ENCODE measurements at regions not wholly inside any gene's neighbourhood (a gene's known extent, or its start where the extent isn't known, plus 50 kb on each side); places are given as distances from the start of the nearest gene placed in this dataset.

GRCh38 chr1:166588741-166589140 lies 250.5 kb upstream of the POGK start:
- FAIRE-seq (no peak), DNase-seq (ENCODE audit: low spot score) (no peak), ATAC-seq (no peak)
- H3K27me3 ChIP-seq (ENCODE audit: control insufficient read depth in 1 of 2, insufficient read depth in 2 of 2, low read length in 2 of 2), result no peaks in the 10 kb centered on the region
- no peaks in the 10 kb centered on the region for H3K36me3 ChIP-seq (replicated peaks in 1 of 2; ENCODE audit: control insufficient read depth in 1 of 2, insufficient read depth in 2 of 2, low read length in 2 of 2)
- intact Hi-C loops (cut with micrococcal nuclease; ENCODE audit: unreplicated experiment) (no loop called here), in situ Hi-C loops (cut with HindIII; ENCODE audit: extremely low pct_ligation_motif_present, low pct_unique_long_range_greater_than_20kb) (no loop called here)
- H3K9me3 ChIP-seq (ENCODE audit: low read length), result no peaks in the 10 kb centered on the region
- 6% methylated on average over 6 of the region's 6 CpGs for WGBS (ENCODE audit: low lambda C conversion rate)
- no peaks in the 10 kb centered on the region for H3K79me2 ChIP-seq (ENCODE audit: insufficient read depth, low read length)
- no peak overlapping the region for H3K4me3 ChIP-seq (replicated peaks in 1 of 3; ENCODE audit: insufficient read depth in 1 of 3, low read depth in 2 of 3, low read length in 3 of 3)
- ChIA-PET POLR2A (no interaction called here), CTCF (ENCODE audit: low intra/inter-chr PET ratio, low total read pairs) (no interaction called here)
- no peak overlapping the region for H2AFZ ChIP-seq (ENCODE audit: low read length)
- no peak overlapping the region for H3K9ac ChIP-seq (ENCODE audit: insufficient read depth, low read depth, low read length)
- BruUV-seq (replicated peaks), result no TSS peak
- no peaks in the 10 kb centered on the region for H4K20me1 ChIP-seq (ENCODE audit: insufficient read depth, low read length)
- no peaks in the 10 kb centered on the region for H3K4me1 ChIP-seq (ENCODE audit: insufficient read depth, low read length)
- TF ChIP-seq, protein P1, sequence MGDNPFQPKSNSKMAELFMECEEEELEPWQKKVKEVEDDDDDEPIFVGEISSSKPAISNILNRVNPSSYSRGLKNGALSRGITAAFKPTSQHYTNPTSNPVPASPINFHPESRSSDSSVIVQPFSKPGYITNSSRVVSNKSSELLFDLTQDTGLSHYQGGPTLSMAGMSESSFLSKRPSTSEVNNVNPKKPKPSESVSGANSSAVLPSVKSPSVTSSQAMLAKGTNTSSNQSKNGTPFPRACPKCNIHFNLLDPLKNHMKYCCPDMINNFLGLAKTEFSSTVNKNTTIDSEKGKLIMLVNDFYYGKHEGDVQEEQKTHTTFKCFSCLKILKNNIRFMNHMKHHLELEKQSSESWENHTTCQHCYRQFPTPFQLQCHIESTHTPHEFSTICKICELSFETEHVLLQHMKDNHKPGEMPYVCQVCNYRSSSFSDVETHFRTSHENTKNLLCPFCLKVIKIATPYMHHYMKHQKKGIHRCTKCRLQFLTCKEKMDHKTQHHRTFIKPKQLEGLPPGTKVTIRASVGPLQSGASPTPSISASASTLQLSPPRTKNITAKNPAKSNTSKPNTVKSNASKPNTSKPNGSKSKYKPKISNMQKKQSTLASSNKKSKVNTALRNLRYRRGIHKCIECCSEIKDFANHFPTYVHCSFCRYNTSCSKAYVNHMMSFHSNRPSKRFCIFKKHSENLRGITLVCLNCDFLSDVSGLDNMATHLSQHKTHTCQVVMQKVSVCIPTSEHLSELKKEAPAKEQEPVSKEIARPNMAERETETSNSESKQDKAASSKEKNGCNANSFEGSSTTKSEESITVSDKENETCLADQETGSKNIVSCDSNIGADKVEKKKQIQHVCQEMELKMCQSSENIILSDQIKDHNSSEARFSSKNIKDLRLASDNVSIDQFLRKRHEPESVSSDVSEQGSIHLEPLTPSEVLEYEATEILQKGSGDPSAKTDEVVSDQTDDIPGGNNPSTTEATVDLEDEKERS (CRISPR knock-in tag; IDR thresholded peaks at IDR 0.05), result no peak
- TF ChIP-seq ZNF782 (CRISPR knock-in tag; IDR thresholded peaks at IDR 0.05; ENCODE audit: borderline replicate concordance) (no peak), ZNF850 (CRISPR knock-in tag; conservative IDR thresholded peaks at IDR 0.05) (no peak), EHMT2 (IDR thresholded peaks at IDR 0.05; ENCODE audit: borderline replicate concordance, low read depth, low read length) (no peak)
- no peak overlapping the region for H3K4me2 ChIP-seq (ENCODE audit: low read depth, low read length)
- no peak overlapping the region for H3K27ac ChIP-seq (ENCODE audit: extremely low read length, insufficient read depth, low read length)

DNA sequence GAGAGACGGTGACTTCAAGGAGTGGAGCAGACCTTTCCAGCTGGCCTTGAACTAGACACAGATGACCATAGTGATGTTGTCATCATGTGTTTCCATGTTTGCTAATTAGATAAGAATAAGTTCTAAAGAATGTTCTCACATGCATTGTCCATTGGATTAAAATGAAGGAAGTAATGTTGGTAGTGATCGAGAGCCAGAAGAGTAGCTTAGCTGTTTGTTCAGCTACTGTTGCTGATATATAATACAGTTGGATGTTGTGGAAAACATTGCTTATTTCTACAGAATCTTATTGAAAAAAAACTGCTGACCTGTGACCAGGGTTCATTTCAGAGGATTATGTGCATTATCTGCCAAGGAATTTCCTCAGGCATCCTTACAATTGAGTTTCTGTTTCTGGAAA lies 249.1 kb upstream of the POGK start:
- H3K27ac ChIP-seq (ENCODE audit: extremely low read length, insufficient read depth, low read length), result no peak overlapping the region
- ChIA-PET CTCF (ENCODE audit: low intra/inter-chr PET ratio, low total read pairs) (no interaction called here), POLR2A (no interaction called here)
- no peaks in the 10 kb centered on the region for H4K20me1 ChIP-seq (ENCODE audit: insufficient read depth, low read length)
- WGBS (ENCODE audit: low lambda C conversion rate), result 5% methylated on average over 2 of the region's 2 CpGs
- no peak overlapping the region for H3K4me3 ChIP-seq (replicated peaks in 1 of 3; ENCODE audit: insufficient read depth in 1 of 3, low read depth in 2 of 3, low read length in 3 of 3)
- H3K4me1 ChIP-seq (ENCODE audit: insufficient read depth, low read length), result no peaks in the 10 kb centered on the region
- ATAC-seq (no peak), FAIRE-seq (no peak), DNase-seq (ENCODE audit: low spot score) (no peak)
- no peaks in the 10 kb centered on the region for H3K79me2 ChIP-seq (ENCODE audit: insufficient read depth, low read length)
- in situ Hi-C loops (cut with HindIII; ENCODE audit: extremely low pct_ligation_motif_present, low pct_unique_long_range_greater_than_20kb) (no loop called here), intact Hi-C loops (cut with micrococcal nuclease; ENCODE audit: unreplicated experiment) (no loop called here)
- no peaks in the 10 kb centered on the region for H3K36me3 ChIP-seq (replicated peaks in 1 of 2; ENCODE audit: control insufficient read depth in 1 of 2, insufficient read depth in 2 of 2, low read length in 2 of 2)
- H3K9me3 ChIP-seq (ENCODE audit: low read length), result no peaks in the 10 kb centered on the region
- H3K9ac ChIP-seq (ENCODE audit: insufficient read depth, low read depth, low read length), result no peak overlapping the region
- BruUV-seq (replicated peaks), result no TSS peak
- H3K4me2 ChIP-seq (ENCODE audit: low read depth, low read length), result no peak overlapping the region
- H2AFZ ChIP-seq (ENCODE audit: low read length), result no peak overlapping the region
- H3K27me3 ChIP-seq (ENCODE audit: control insufficient read depth in 1 of 2, insufficient read depth in 2 of 2, low read length in 2 of 2), result no peaks in the 10 kb centered on the region
- TF ChIP-seq, protein P2, sequence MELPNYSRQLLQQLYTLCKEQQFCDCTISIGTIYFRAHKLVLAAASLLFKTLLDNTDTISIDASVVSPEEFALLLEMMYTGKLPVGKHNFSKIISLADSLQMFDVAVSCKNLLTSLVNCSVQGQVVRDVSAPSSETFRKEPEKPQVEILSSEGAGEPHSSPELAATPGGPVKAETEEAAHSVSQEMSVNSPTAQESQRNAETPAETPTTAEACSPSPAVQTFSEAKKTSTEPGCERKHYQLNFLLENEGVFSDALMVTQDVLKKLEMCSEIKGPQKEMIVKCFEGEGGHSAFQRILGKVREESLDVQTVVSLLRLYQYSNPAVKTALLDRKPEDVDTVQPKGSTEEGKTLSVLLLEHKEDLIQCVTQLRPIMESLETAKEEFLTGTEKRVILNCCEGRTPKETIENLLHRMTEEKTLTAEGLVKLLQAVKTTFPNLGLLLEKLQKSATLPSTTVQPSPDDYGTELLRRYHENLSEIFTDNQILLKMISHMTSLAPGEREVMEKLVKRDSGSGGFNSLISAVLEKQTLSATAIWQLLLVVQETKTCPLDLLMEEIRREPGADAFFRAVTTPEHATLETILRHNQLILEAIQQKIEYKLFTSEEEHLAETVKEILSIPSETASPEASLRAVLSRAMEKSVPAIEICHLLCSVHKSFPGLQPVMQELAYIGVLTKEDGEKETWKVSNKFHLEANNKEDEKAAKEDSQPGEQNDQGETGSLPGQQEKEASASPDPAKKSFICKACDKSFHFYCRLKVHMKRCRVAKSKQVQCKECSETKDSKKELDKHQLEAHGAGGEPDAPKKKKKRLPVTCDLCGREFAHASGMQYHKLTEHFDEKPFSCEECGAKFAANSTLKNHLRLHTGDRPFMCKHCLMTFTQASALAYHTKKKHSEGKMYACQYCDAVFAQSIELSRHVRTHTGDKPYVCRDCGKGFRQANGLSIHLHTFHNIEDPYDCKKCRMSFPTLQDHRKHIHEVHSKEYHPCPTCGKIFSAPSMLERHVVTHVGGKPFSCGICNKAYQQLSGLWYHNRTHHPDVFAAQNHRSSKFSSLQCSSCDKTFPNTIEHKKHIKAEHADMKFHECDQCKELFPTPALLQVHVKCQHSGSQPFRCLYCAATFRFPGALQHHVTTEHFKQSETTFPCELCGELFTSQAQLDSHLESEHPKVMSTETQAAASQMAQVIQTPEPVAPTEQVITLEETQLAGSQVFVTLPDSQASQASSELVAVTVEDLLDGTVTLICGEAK (IDR thresholded peaks at IDR 0.05), result no peak
- TF ChIP-seq, protein P2 (CRISPR knock-in tag; IDR thresholded peaks at IDR 0.05), result no peak
- TF ChIP-seq FOXA3 (CRISPR knock-in tag; IDR thresholded peaks at IDR 0.05) (no peak), ZNF441 (CRISPR knock-in tag; IDR thresholded peaks at IDR 0.05; ENCODE audit: borderline replicate concordance) (no peak)

All from HepG2 (cell line).